Astrocyte of the cerebellum (primary cell): ENCODE measurements at regions not wholly inside any gene's neighbourhood (a gene's known extent, or its start where the extent isn't known, plus 50 kb on each side); places are given as distances from the start of the nearest gene placed in this dataset.

Source experiments
- DNase-seq: peaks from one replicate; pipeline ENCODE4 v3.0.0-alpha.2; 2011; ENCODE audit warnings: low read depth
- H3K4me3 ChIP-seq: 2 replicates; pipeline ENCODE4 v1.5.1; 2011; ENCODE audit warnings: mild to moderate bottlenecking, low read depth, low read length, moderate library complexity
- CTCF ChIP-seq: IDR thresholded peaks from 2 replicates; pipeline ENCODE4 v1.5.1; 2012; ENCODE audit warnings: low read length, low read depth, moderate library complexity, mild to moderate bottlenecking; ENCODE audit errors: missing control alignments
- in situ Hi-C: cut with HindIII; loops from 2 replicates; pipeline ENCODE4 v1.10.0; 2017; ENCODE audit warnings: low sequenced_read_pairs

- H3K4me3 ChIP-seq, result no peak overlapping the region
- TF ChIP-seq CTCF, result no peak
- no peak for DNase-seq
- in situ Hi-C loops, result no loop called here
Observed at GRCh38 chr1:216851073-216851472, 127.8 kb upstream of the ESRRG start.

GRCh38 chr1:216849146-216849545 is 125.9 kb upstream of the ESRRG start:
- no peak for DNase-seq
- H3K4me3 ChIP-seq, result no peak overlapping the region
- in situ Hi-C loops, result no loop called here
- TF ChIP-seq CTCF, result no peak

- no peak for TF ChIP-seq CTCF
- DNase-seq, result no peak
- in situ Hi-C loops, result no loop called here
Observed at GRCh38 chr1:216847397-216848036, 124.3 kb upstream of the ESRRG start.

GRCh38 chr1:216846339-216846738 is 123.1 kb upstream of the ESRRG start:
- DNase-seq, result no peak
- no peak for TF ChIP-seq CTCF
- no peak overlapping the region for H3K4me3 ChIP-seq
- in situ Hi-C loops, result no loop called here

More at GRCh38 chr1:216847397-216848036, 124.3 kb upstream of the ESRRG start:
- H3K4me3 ChIP-seq, result no peak overlapping the region

GRCh38 chr1:216843409-216843808 is 120.2 kb upstream of the ESRRG start:
- DNase-seq, result no peak
- no peak overlapping the region for H3K4me3 ChIP-seq
- in situ Hi-C loops, result no loop called here
- no peak for TF ChIP-seq CTCF

- no peak for TF ChIP-seq CTCF
- H3K4me3 ChIP-seq, result no peak overlapping the region
- in situ Hi-C loops, result no loop called here
- no peak for DNase-seq
Observed at GRCh38 chr1:216841165-216841564, 117.9 kb upstream of the ESRRG start.
